H1 (cell line): ENCODE measurements at regions not wholly inside any gene's neighbourhood (a gene's known extent, or its start where the extent isn't known, plus 50 kb on each side); places are given as distances from the start of the nearest gene placed in this dataset.

Experiments
- CTCF ChIA-PET: fragments of 300-600 bp; sonication (Branson Sonifier 250); formaldehyde crosslinking; loops from one replicate; lab custom pipeline; 2021; ENCODE audit not compliant: partially characterized antibody; lab: Charles Lee
- POLR2A ChIA-PET: fragments of 300-600 bp; sonication (Branson Sonifier 250); formaldehyde crosslinking; loops from one replicate; lab custom pipeline; 2021; ENCODE audit warnings: inconsistent platforms; ENCODE audit not compliant: partially characterized antibody; lab: Charles Lee
- DNase-seq, 2 experiments: peaks; one replicate each; pipeline versions ENCODE4 v3.0.0 to v3.0.0-alpha.2; 2010 to 2022; ENCODE audit warnings: low spot score in 2 of 2, low read depth in 1 of 2, mixed read lengths in 1 of 2
- FAIRE-seq: peaks from 2 replicates; lab custom pipeline; 2011; peaks lifted over from hg19 to GRCh38; lab: Jason Lieb, UNC
- H2AFZ ChIP-seq: 2 replicates; pipeline ENCODE4 v1.8.1; 2012; ENCODE audit warnings: low read length, inconsistent platforms
- H2AK5ac ChIP-seq: 2 replicates; pipeline ENCODE4 v1.6.1; 2013; ENCODE audit warnings: low read depth, low read length
- H2BK120ac ChIP-seq: replicated peaks from 2 replicates; pipeline ENCODE3; 2013; ENCODE audit warnings: low read depth, low read length, inconsistent platforms
- H2BK12ac ChIP-seq: 2 replicates; pipeline ENCODE4 v1.6.1; 2013; ENCODE audit warnings: low read depth, low read length
- H2BK15ac ChIP-seq: 2 replicates; pipeline ENCODE4 v1.6.1; 2013; ENCODE audit warnings: low read length
- H2BK20ac ChIP-seq: 2 replicates; pipeline ENCODE4 v1.6.1; 2013; ENCODE audit warnings: low read length
- H2BK5ac ChIP-seq: 2 replicates; pipeline ENCODE4 v1.6.1; 2013; ENCODE audit warnings: low read depth, low read length
- H3K14ac ChIP-seq: 2 replicates; pipeline ENCODE4 v1.6.1; 2013; ENCODE audit warnings: inconsistent platforms; ENCODE audit not compliant: insufficient read length
- H3K18ac ChIP-seq: 2 replicates; pipeline ENCODE4 v1.6.1; 2013; ENCODE audit warnings: low read length; ENCODE audit errors: extremely low read depth
- H3K23ac ChIP-seq: 2 replicates; pipeline ENCODE4 v1.6.1; 2013; ENCODE audit warnings: inconsistent platforms; ENCODE audit not compliant: insufficient read length
- H3K23me2 ChIP-seq: 2 replicates; pipeline ENCODE4 v1.6.1; 2013; ENCODE audit warnings: low read depth, low read length
- H3K27ac ChIP-seq: 2 replicates; pipeline ENCODE4 v1.6.1; 2011; ENCODE audit warnings: low read depth, low read length, inconsistent platforms
- H3K27me3 ChIP-seq, 4 experiments: replicated peaks in 1 of 4; 1 replicate in 1 of 4; 2 replicates in 3 of 4; pipeline versions ENCODE4 v1.6.1 to v1.8.1; 2011 to 2013; ENCODE audit warnings: low read length in 3 of 4, mild to moderate bottlenecking in 3 of 4, inconsistent platforms in 2 of 4, mixed read lengths in 2 of 4, moderate library complexity in 1 of 4; ENCODE audit not compliant: control insufficient read depth in 3 of 4, insufficient read depth in 3 of 4; ENCODE audit errors: extremely low read depth in 1 of 4
- H3K36me3 ChIP-seq, 4 experiments: 2 replicates each; pipeline versions ENCODE4 v1.6.1 to v1.8.1; 2011 to 2013; ENCODE audit warnings: mild to moderate bottlenecking in 4 of 4, low read length in 3 of 4, moderate library complexity in 2 of 4, control low read depth in 1 of 4, inconsistent platforms in 1 of 4; ENCODE audit not compliant: insufficient read depth in 4 of 4, control insufficient read depth in 2 of 4
- H3K4ac ChIP-seq: replicated peaks from 2 replicates; pipeline ENCODE3; 2013; ENCODE audit warnings: low read length, low read depth, mixed read lengths, inconsistent platforms; ENCODE audit not compliant: insufficient read length
- H3K4me1 ChIP-seq, 4 experiments: replicated peaks in 1 of 4; 1 replicate in 1 of 4; 2 replicates in 3 of 4; pipeline versions ENCODE4 v1.6.1 to v1.8.1; 2011 to 2013; ENCODE audit warnings: low read length in 3 of 4, inconsistent platforms in 2 of 4, mixed read lengths in 1 of 4; ENCODE audit not compliant: insufficient read depth in 4 of 4, control insufficient read depth in 3 of 4
- H3K4me2 ChIP-seq, 2 experiments: 2 replicates each; pipeline versions ENCODE4 v1.6.1 to v1.8.1; 2011 to 2013; ENCODE audit warnings: low read depth in 2 of 2, low read length in 2 of 2, control low read depth in 1 of 2, inconsistent platforms in 1 of 2, mild to moderate bottlenecking in 1 of 2; ENCODE audit not compliant: insufficient read depth in 1 of 2
- H3K4me3 ChIP-seq, 4 experiments: fragments of 200-600, 300-600 bp in 1 of 4; sonication (generic), shearing (Covaris generic), sonication (Bioruptor Twin) in 1 of 4; 2 replicates each; pipeline versions ENCODE4 v1.5.1 to v1.8.1; 2011 to 2016; ENCODE audit warnings: low read length in 4 of 4, low read depth in 3 of 4, control low read depth in 2 of 4, inconsistent platforms in 2 of 4, mild to moderate bottlenecking in 2 of 4, mixed read lengths in 1 of 4, moderate library complexity in 1 of 4; ENCODE audit not compliant: insufficient read depth in 2 of 4; ENCODE audit errors: extremely low read depth in 1 of 4
- H3K56ac ChIP-seq: replicated peaks from 2 replicates; pipeline ENCODE3; 2013; ENCODE audit warnings: low read depth, mild to moderate bottlenecking, mixed read lengths, low read length, inconsistent platforms; ENCODE audit not compliant: insufficient read length
- H3K79me1 ChIP-seq: 2 replicates; pipeline ENCODE4 v1.6.1; 2013; ENCODE audit warnings: low read depth, low read length, control low read depth
- H3K79me2 ChIP-seq, 2 experiments: 2 replicates each; pipeline versions ENCODE4 v1.6.1 to v1.8.1; 2012 to 2013; ENCODE audit warnings: low read length in 2 of 2, mild to moderate bottlenecking in 2 of 2, inconsistent platforms in 1 of 2; ENCODE audit not compliant: insufficient read depth in 2 of 2, control insufficient read depth in 1 of 2
- H3K9ac ChIP-seq, 4 experiments: replicated peaks in 1 of 4; 1 replicate in 1 of 4; 2 replicates in 3 of 4; pipeline versions ENCODE4 v1.6.1 to v1.8.1; 2011 to 2013; ENCODE audit warnings: low read depth in 3 of 4, low read length in 3 of 4, control low read depth in 2 of 4, mild to moderate bottlenecking in 2 of 4, moderate library complexity in 2 of 4, inconsistent platforms in 1 of 4; ENCODE audit errors: extremely low read depth in 1 of 4
- H3K9me3 ChIP-seq, 2 experiments: 2 replicates each; pipeline versions ENCODE4 v1.6.1 to v1.8.1; 2012 to 2013; ENCODE audit warnings: mild to moderate bottlenecking in 2 of 2, moderate library complexity in 2 of 2, control low read depth in 1 of 2, inconsistent platforms in 1 of 2, low read depth in 1 of 2, low read length in 1 of 2, mixed read lengths in 1 of 2; ENCODE audit not compliant: insufficient read depth in 2 of 2
- H4K20me1 ChIP-seq, 2 experiments: replicated peaks in 1 of 2; 2 replicates each; pipeline versions ENCODE3 to v1.8.1; 2011 to 2013; ENCODE audit warnings: inconsistent platforms in 2 of 2, low read length in 2 of 2, mild to moderate bottlenecking in 1 of 2; ENCODE audit not compliant: insufficient read depth in 2 of 2, control insufficient read depth in 1 of 2
- H4K5ac ChIP-seq: 2 replicates; pipeline ENCODE4 v1.6.1; 2013; ENCODE audit warnings: low read length, low read depth, mixed read lengths, inconsistent platforms; ENCODE audit not compliant: insufficient read length
- H4K8ac ChIP-seq: 2 replicates; pipeline ENCODE4 v1.8.0; 2013; ENCODE audit warnings: mild to moderate bottlenecking, moderate library complexity, low read length, inconsistent platforms; ENCODE audit not compliant: insufficient read depth; ENCODE audit errors: extremely low read depth
- H4K91ac ChIP-seq: replicated peaks from 2 replicates; pipeline ENCODE3; 2013; ENCODE audit warnings: low read length, mixed read lengths, inconsistent platforms; ENCODE audit not compliant: insufficient read length
- JUN ChIP-seq: IDR thresholded peaks from 2 replicates; pipeline ENCODE4 v1.6.1; 2011; ENCODE audit warnings: low read depth, mild to moderate bottlenecking, improper control_type of control experiment, low read length
- SIRT6 ChIP-seq: IDR thresholded peaks from one replicate; pipeline ENCODE4 v1.7.1; 2012; ENCODE audit warnings: low read length, inconsistent platforms
- WGBS, 2 experiments: shearing (Covaris generic) in 1 of 2; methylation state at CpG; one replicate each; pipeline versions ENCODE4 v1.1.6 to v1.1.7; 2013 to 2015; ENCODE audit warnings: low lambda C conversion rate in 2 of 2, mixed read lengths in 2 of 2, inconsistent platforms in 1 of 2, low coverage in 1 of 2, missing lambda C conversion rate in 1 of 2; ENCODE audit not compliant: insufficient replicate concordance in 2 of 2, insufficient coverage in 1 of 2, insufficient read length in 1 of 2; ENCODE audit errors: extremely low coverage in 1 of 2, missing lambda C conversion rate in 1 of 2; 5-methylcytosine and 5-hydroxymethylcytosine counted together

DNA sequence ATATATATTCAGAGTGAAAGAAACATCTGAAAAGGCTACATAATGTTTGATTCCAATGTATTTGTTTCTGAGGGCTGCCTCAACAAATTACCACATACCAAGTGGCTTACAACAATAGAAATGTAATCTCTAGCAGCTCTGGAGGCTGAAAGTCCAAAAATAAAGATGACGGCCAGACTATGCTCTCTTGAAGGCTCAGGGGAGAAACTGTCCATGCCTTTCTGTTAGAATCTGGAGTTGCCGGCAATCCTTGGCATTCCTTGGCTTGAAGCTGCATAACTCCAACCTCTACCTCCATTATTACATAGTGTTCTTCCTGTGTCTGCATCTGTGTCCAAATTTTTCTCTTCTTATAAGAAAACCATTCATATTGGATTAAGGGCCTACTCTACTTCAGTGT is 68.1 kb upstream of the PLEKHG7 start:
- Histone ChIP-seq H3K27me3 (no peaks in the 10 kb centered on the region), H3K56ac (no peak overlapping the region), H3K4ac (no peak overlapping the region), H3K4me1 (no peaks in the 10 kb centered on the region), H3K4me3 (no peak overlapping the region), H2AFZ (no peak overlapping the region), H4K20me1 (no peaks in the 10 kb centered on the region), H4K5ac (no peak overlapping the region), H3K9me3 (no peaks in the 10 kb centered on the region), H3K9ac (no peak overlapping the region), H3K36me3 (no peaks in the 10 kb centered on the region), H3K79me2 (no peaks in the 10 kb centered on the region), H2BK12ac (no peak overlapping the region), H3K18ac (no peak overlapping the region), H3K14ac (no peak overlapping the region), H3K23ac (no peak overlapping the region), H2BK15ac (no peak overlapping the region), H2BK120ac (no peak overlapping the region), H4K8ac (no peak overlapping the region), H2AK5ac (no peak overlapping the region), H2BK20ac (no peak overlapping the region), H3K4me2 (no peak overlapping the region), H3K27ac (no peak overlapping the region), H4K91ac (no peak overlapping the region), H3K23me2 (no peaks in the 10 kb centered on the region), H2BK5ac (no peak overlapping the region), H3K79me1 (no peaks in the 10 kb centered on the region)
- 98% methylated on average over 2 of the region's 2 CpGs; no CpG with 5 or more reads in 1 of the 2 experiments for WGBS, 2 experiments
- ChIA-PET CTCF (no interaction called here), POLR2A (no interaction called here)
- DNase-seq (no peak), FAIRE-seq (no peak)
- TF ChIP-seq SIRT6 = no peak
- no peak for TF ChIP-seq JUN
